H1 (cell line): ENCODE measurements at regions not wholly inside any gene's neighbourhood (a gene's known extent, or its start where the extent isn't known, plus 50 kb on each side); places are given as distances from the start of the nearest gene placed in this dataset.

Source experiments
- CTCF ChIA-PET: fragments of 300-600 bp; sonication (Branson Sonifier 250); formaldehyde crosslinking; loops from one replicate; lab custom pipeline; 2021; ENCODE audit not compliant: partially characterized antibody; lab: Charles Lee
- POLR2A ChIA-PET: fragments of 300-600 bp; sonication (Branson Sonifier 250); formaldehyde crosslinking; loops from one replicate; lab custom pipeline; 2021; ENCODE audit warnings: inconsistent platforms; ENCODE audit not compliant: partially characterized antibody; lab: Charles Lee
- DNase-seq, 2 experiments: peaks; one replicate each; pipeline versions ENCODE4 v3.0.0 to v3.0.0-alpha.2; 2010 to 2022; ENCODE audit warnings: low spot score in 2 of 2, low read depth in 1 of 2, mixed read lengths in 1 of 2
- FAIRE-seq: peaks from 2 replicates; lab custom pipeline; 2011; peaks lifted over from hg19 to GRCh38; lab: Jason Lieb, UNC
- H2AFZ ChIP-seq: 2 replicates; pipeline ENCODE4 v1.8.1; 2012; ENCODE audit warnings: low read length, inconsistent platforms
- H2AK5ac ChIP-seq: 2 replicates; pipeline ENCODE4 v1.6.1; 2013; ENCODE audit warnings: low read depth, low read length
- H2BK120ac ChIP-seq: replicated peaks from 2 replicates; pipeline ENCODE3; 2013; ENCODE audit warnings: low read depth, low read length, inconsistent platforms
- H2BK12ac ChIP-seq: 2 replicates; pipeline ENCODE4 v1.6.1; 2013; ENCODE audit warnings: low read depth, low read length
- H2BK15ac ChIP-seq: 2 replicates; pipeline ENCODE4 v1.6.1; 2013; ENCODE audit warnings: low read length
- H2BK20ac ChIP-seq: 2 replicates; pipeline ENCODE4 v1.6.1; 2013; ENCODE audit warnings: low read length
- H2BK5ac ChIP-seq: 2 replicates; pipeline ENCODE4 v1.6.1; 2013; ENCODE audit warnings: low read depth, low read length
- H3K14ac ChIP-seq: 2 replicates; pipeline ENCODE4 v1.6.1; 2013; ENCODE audit warnings: inconsistent platforms; ENCODE audit not compliant: insufficient read length
- H3K18ac ChIP-seq: 2 replicates; pipeline ENCODE4 v1.6.1; 2013; ENCODE audit warnings: low read length; ENCODE audit errors: extremely low read depth
- H3K23ac ChIP-seq: 2 replicates; pipeline ENCODE4 v1.6.1; 2013; ENCODE audit warnings: inconsistent platforms; ENCODE audit not compliant: insufficient read length
- H3K23me2 ChIP-seq: 2 replicates; pipeline ENCODE4 v1.6.1; 2013; ENCODE audit warnings: low read depth, low read length
- H3K27ac ChIP-seq: 2 replicates; pipeline ENCODE4 v1.6.1; 2011; ENCODE audit warnings: low read depth, low read length, inconsistent platforms
- H3K27me3 ChIP-seq, 4 experiments: replicated peaks in 1 of 4; 1 replicate in 1 of 4; 2 replicates in 3 of 4; pipeline versions ENCODE4 v1.6.1 to v1.8.1; 2011 to 2013; ENCODE audit warnings: low read length in 3 of 4, mild to moderate bottlenecking in 3 of 4, inconsistent platforms in 2 of 4, mixed read lengths in 2 of 4, moderate library complexity in 1 of 4; ENCODE audit not compliant: control insufficient read depth in 3 of 4, insufficient read depth in 3 of 4; ENCODE audit errors: extremely low read depth in 1 of 4
- H3K36me3 ChIP-seq, 4 experiments: 2 replicates each; pipeline versions ENCODE4 v1.6.1 to v1.8.1; 2011 to 2013; ENCODE audit warnings: mild to moderate bottlenecking in 4 of 4, low read length in 3 of 4, moderate library complexity in 2 of 4, control low read depth in 1 of 4, inconsistent platforms in 1 of 4; ENCODE audit not compliant: insufficient read depth in 4 of 4, control insufficient read depth in 2 of 4
- H3K4ac ChIP-seq: replicated peaks from 2 replicates; pipeline ENCODE3; 2013; ENCODE audit warnings: low read length, low read depth, mixed read lengths, inconsistent platforms; ENCODE audit not compliant: insufficient read length
- H3K4me1 ChIP-seq, 4 experiments: replicated peaks in 1 of 4; 1 replicate in 1 of 4; 2 replicates in 3 of 4; pipeline versions ENCODE4 v1.6.1 to v1.8.1; 2011 to 2013; ENCODE audit warnings: low read length in 3 of 4, inconsistent platforms in 2 of 4, mixed read lengths in 1 of 4; ENCODE audit not compliant: insufficient read depth in 4 of 4, control insufficient read depth in 3 of 4
- H3K4me2 ChIP-seq, 2 experiments: 2 replicates each; pipeline versions ENCODE4 v1.6.1 to v1.8.1; 2011 to 2013; ENCODE audit warnings: low read depth in 2 of 2, low read length in 2 of 2, control low read depth in 1 of 2, inconsistent platforms in 1 of 2, mild to moderate bottlenecking in 1 of 2; ENCODE audit not compliant: insufficient read depth in 1 of 2
- H3K4me3 ChIP-seq, 4 experiments: fragments of 200-600, 300-600 bp in 1 of 4; sonication (generic), shearing (Covaris generic), sonication (Bioruptor Twin) in 1 of 4; 2 replicates each; pipeline versions ENCODE4 v1.5.1 to v1.8.1; 2011 to 2016; ENCODE audit warnings: low read length in 4 of 4, low read depth in 3 of 4, control low read depth in 2 of 4, inconsistent platforms in 2 of 4, mild to moderate bottlenecking in 2 of 4, mixed read lengths in 1 of 4, moderate library complexity in 1 of 4; ENCODE audit not compliant: insufficient read depth in 2 of 4; ENCODE audit errors: extremely low read depth in 1 of 4
- H3K56ac ChIP-seq: replicated peaks from 2 replicates; pipeline ENCODE3; 2013; ENCODE audit warnings: low read depth, mild to moderate bottlenecking, mixed read lengths, low read length, inconsistent platforms; ENCODE audit not compliant: insufficient read length
- H3K79me1 ChIP-seq: 2 replicates; pipeline ENCODE4 v1.6.1; 2013; ENCODE audit warnings: low read depth, low read length, control low read depth
- H3K79me2 ChIP-seq, 2 experiments: 2 replicates each; pipeline versions ENCODE4 v1.6.1 to v1.8.1; 2012 to 2013; ENCODE audit warnings: low read length in 2 of 2, mild to moderate bottlenecking in 2 of 2, inconsistent platforms in 1 of 2; ENCODE audit not compliant: insufficient read depth in 2 of 2, control insufficient read depth in 1 of 2
- H3K9ac ChIP-seq, 4 experiments: replicated peaks in 1 of 4; 1 replicate in 1 of 4; 2 replicates in 3 of 4; pipeline versions ENCODE4 v1.6.1 to v1.8.1; 2011 to 2013; ENCODE audit warnings: low read depth in 3 of 4, low read length in 3 of 4, control low read depth in 2 of 4, mild to moderate bottlenecking in 2 of 4, moderate library complexity in 2 of 4, inconsistent platforms in 1 of 4; ENCODE audit errors: extremely low read depth in 1 of 4
- H3K9me3 ChIP-seq, 2 experiments: 2 replicates each; pipeline versions ENCODE4 v1.6.1 to v1.8.1; 2012 to 2013; ENCODE audit warnings: mild to moderate bottlenecking in 2 of 2, moderate library complexity in 2 of 2, control low read depth in 1 of 2, inconsistent platforms in 1 of 2, low read depth in 1 of 2, low read length in 1 of 2, mixed read lengths in 1 of 2; ENCODE audit not compliant: insufficient read depth in 2 of 2
- H4K20me1 ChIP-seq, 2 experiments: replicated peaks in 1 of 2; 2 replicates each; pipeline versions ENCODE3 to v1.8.1; 2011 to 2013; ENCODE audit warnings: inconsistent platforms in 2 of 2, low read length in 2 of 2, mild to moderate bottlenecking in 1 of 2; ENCODE audit not compliant: insufficient read depth in 2 of 2, control insufficient read depth in 1 of 2
- H4K5ac ChIP-seq: 2 replicates; pipeline ENCODE4 v1.6.1; 2013; ENCODE audit warnings: low read length, low read depth, mixed read lengths, inconsistent platforms; ENCODE audit not compliant: insufficient read length
- H4K8ac ChIP-seq: 2 replicates; pipeline ENCODE4 v1.8.0; 2013; ENCODE audit warnings: mild to moderate bottlenecking, moderate library complexity, low read length, inconsistent platforms; ENCODE audit not compliant: insufficient read depth; ENCODE audit errors: extremely low read depth
- H4K91ac ChIP-seq: replicated peaks from 2 replicates; pipeline ENCODE3; 2013; ENCODE audit warnings: low read length, mixed read lengths, inconsistent platforms; ENCODE audit not compliant: insufficient read length
- CBX5 ChIP-seq: fragments of 300-800, 300-1000 bp; sonication (generic); IDR thresholded peaks from 2 replicates; pipeline ENCODE4 v1.7.1; 2016; ENCODE audit warnings: antibody characterized with exemption, low read length, low read depth
- GABPA ChIP-seq: IDR thresholded peaks from 2 replicates; pipeline ENCODE4 v1.6.1; 2011; ENCODE audit warnings: mild to moderate bottlenecking, low read length, moderate library complexity, borderline replicate concordance; ENCODE audit not compliant: insufficient read depth
- HDAC6 ChIP-seq: IDR thresholded peaks from one replicate; pipeline ENCODE4 v1.7.1; 2012; ENCODE audit warnings: low read depth, mild to moderate bottlenecking, inconsistent platforms, low read length, moderate library complexity
- MAFK ChIP-seq: IDR thresholded peaks from 2 replicates; pipeline ENCODE4 v1.6.1; 2012; ENCODE audit warnings: low read depth, mild to moderate bottlenecking, improper control_type of control experiment, low read length
- NANOG ChIP-seq: IDR thresholded peaks from 2 replicates; pipeline ENCODE4 v1.6.1; 2011; ENCODE audit warnings: low read length, low read depth, mild to moderate bottlenecking, inconsistent platforms; ENCODE audit not compliant: insufficient read depth, poor library complexity, severe bottlenecking
- SAP30 ChIP-seq: fragments of 300-600 bp; sonication (generic); IDR thresholded peaks from 2 replicates; pipeline ENCODE4 v1.7.1; 2012; ENCODE audit warnings: low read length, moderate library complexity, mild to moderate bottlenecking, inconsistent platforms; ENCODE audit not compliant: insufficient read depth, insufficient replicate concordance
- SRF ChIP-seq: IDR thresholded peaks from 2 replicates; pipeline ENCODE4 v1.6.1; 2011; ENCODE audit warnings: mild to moderate bottlenecking, low read depth, low read length, moderate library complexity
- USF2 ChIP-seq: IDR thresholded peaks from 2 replicates; pipeline ENCODE4 v1.6.1; 2011; ENCODE audit warnings: low read length, improper control_type of control experiment
- WGBS, 2 experiments: shearing (Covaris generic) in 1 of 2; methylation state at CpG; one replicate each; pipeline versions ENCODE4 v1.1.6 to v1.1.7; 2013 to 2015; ENCODE audit warnings: low lambda C conversion rate in 2 of 2, mixed read lengths in 2 of 2, inconsistent platforms in 1 of 2, low coverage in 1 of 2, missing lambda C conversion rate in 1 of 2; ENCODE audit not compliant: insufficient replicate concordance in 2 of 2, insufficient coverage in 1 of 2, insufficient read length in 1 of 2; ENCODE audit errors: extremely low coverage in 1 of 2, missing lambda C conversion rate in 1 of 2; 5-methylcytosine and 5-hydroxymethylcytosine counted together

- Histone ChIP-seq H3K4ac (no peak overlapping the region), H3K4me1 (no peaks in the 10 kb centered on the region), H3K79me1 (no peaks in the 10 kb centered on the region), H3K9ac (no peak overlapping the region), H4K20me1 (peaks cover 0 to 3% of the 10 kb centered on the region in 2 experiments), H3K4me3 (no peak overlapping the region), H3K27ac (no peak overlapping the region), H3K27me3 (no peaks in the 10 kb centered on the region), H2BK5ac (no peak overlapping the region), H2AK5ac (no peak overlapping the region), H4K5ac (no peak overlapping the region), H2AFZ (no peak overlapping the region), H2BK120ac (no peak overlapping the region), H3K56ac (no peak overlapping the region), H4K91ac (no peak overlapping the region), H3K23ac (no peak overlapping the region), H3K4me2 (no peak overlapping the region), H3K36me3 (no peaks in the 10 kb centered on the region), H3K14ac (no peak overlapping the region), H4K8ac (no peak overlapping the region), H2BK20ac (no peak overlapping the region), H2BK12ac (no peak overlapping the region), H3K18ac (no peak overlapping the region), H2BK15ac (no peak overlapping the region), H3K79me2 (no peaks in the 10 kb centered on the region; a peak in 1 of 4 replicates), H3K23me2 (no peaks in the 10 kb centered on the region), H3K9me3 (no peaks in the 10 kb centered on the region)
- ChIA-PET POLR2A (no interaction called here), CTCF (interaction anchor here (1.2 kb wide), 1 partner anchor 17 kb away, joined by 3 read pairs; no protein-coding TSS in a partner anchor)
- 84% methylated on average over 8 of the region's 8 CpGs; no CpG with 5 or more reads in 1 of the 2 experiments for WGBS, 2 experiments
- DNase-seq (peak in 1 of 2 experiments; percentile 23), FAIRE-seq (no peak)
- TF ChIP-seq SAP30 (no peak), MAFK (no peak), CBX5 (no peak), NANOG (no peak), SRF (no peak), USF2 (no peak), HDAC6 (no peak), GABPA (no peak)
Observed at GRCh38 chr11:116122697-116123472, 618.7 kb upstream of the CADM1 start.
